Body of pancreas (tissue), 4 donors: ENCODE measurements at regions not wholly inside any gene's neighbourhood (a gene's known extent, or its start where the extent isn't known, plus 50 kb on each side); places are given as distances from the start of the nearest gene placed in this dataset.

Experiments
- ATAC-seq: fragments of 150-250 bp; one replicate; pipeline ENCODE4 v1.9.1; 2016
- DNase-seq, 4 donors: peaks; one replicate each; pipeline ENCODE4 v3.0.0-alpha.2; 2019
- H3K27ac ChIP-seq, 4 donors: fragments of 200-600 bp; sonication (generic); 1 replicate in 3 of 4; 2 replicates in 1 of 4; pipeline versions ENCODE4 v1.5.1 to v1.6.1; 2016 to 2019; ENCODE audit warnings: mild to moderate bottlenecking in 1 of 4, mixed read lengths in 1 of 4, moderate library complexity in 1 of 4
- H3K27me3 ChIP-seq, 2 donors: fragments of 200-600 bp; sonication (generic); one replicate each; pipeline ENCODE4 v1.6.0; 2016; ENCODE audit warnings: mild to moderate bottlenecking in 1 of 2
- H3K36me3 ChIP-seq, 2 donors: fragments of 200-600 bp; sonication (generic); replicated peaks in 1 of 2; 2 replicates each; pipeline ENCODE4 v1.5.1; 2016; ENCODE audit warnings: low read depth in 2 of 2; ENCODE audit not compliant: insufficient read depth in 1 of 2
- H3K4me1 ChIP-seq: fragments of 200-600 bp; sonication (generic); one replicate; pipeline ENCODE4 v1.6.0; 2016
- H3K4me3 ChIP-seq, 2 donors: fragments of 200-600 bp; sonication (generic); 1 replicate in 1 of 2; 2 replicates in 1 of 2; pipeline ENCODE4 v1.5.1; 2016 to 2019
- H3K9me3 ChIP-seq, 3 donors: fragments of 200-600 bp; sonication (generic); 1 replicate in 2 of 3; 2 replicates in 1 of 3; pipeline ENCODE4 v1.5.1; 2016
- POLR2A ChIP-seq, 3 donors: fragments of 450-650 bp; IDR thresholded peaks; one replicate each; pipeline ENCODE4 v1.6.1; 2016; ENCODE audit warnings: antibody characterized with exemption in 3 of 3, mild to moderate bottlenecking in 2 of 3
- WGBS, 2 donors: methylation state at CpG; one replicate each; pipeline ENCODE4 v1.1.5; 2017; 5-methylcytosine and 5-hydroxymethylcytosine counted together
- intact Hi-C: fragments of 100-400 bp; cut with DNase I; formaldehyde crosslinking; loops from one replicate; pipeline ENCODE4 v1.15.1; 2023
- TF ChIP-seq, protein P1 (sequence below), 7 experiments: fragments of 450-650 bp in 4 of 7; fragments of 200-600 bp in 3 of 7; sonication (generic) in 3 of 7; IDR thresholded peaks; one replicate each; pipeline ENCODE4 v1.5.1; 2016 to 2019; ENCODE audit warnings: antibody characterized with exemption in 7 of 7

DNA sequence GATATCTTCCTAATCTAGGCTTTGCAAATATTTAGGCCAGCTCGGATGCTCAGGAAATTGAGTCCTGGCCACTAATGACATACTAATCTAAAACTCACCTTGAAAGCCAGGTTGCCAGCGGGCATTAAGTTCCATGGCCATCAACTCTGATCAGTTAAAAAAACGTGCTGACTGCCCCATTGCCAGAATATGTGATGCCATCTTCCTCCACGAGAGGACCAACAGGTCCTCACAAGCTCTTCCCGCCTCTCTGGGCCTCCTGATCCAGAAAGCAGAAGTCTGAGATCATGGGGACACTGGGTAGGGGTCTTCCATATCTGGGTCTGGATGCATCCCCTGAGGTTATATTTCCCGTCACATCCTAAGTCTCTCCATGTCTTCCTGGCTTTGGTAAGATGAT lies 311.3 kb downstream of the TCERG1L start:
- no peaks in the 10 kb centered on the region for H3K36me3 ChIP-seq
- H3K9me3 ChIP-seq, result no peaks in the 10 kb centered on the region
- no peak for ATAC-seq
- 62 to 68% methylated on average over 4 to 6 of the region's 6 CpGs for WGBS, 2 donors
- H3K4me1 ChIP-seq, result no peaks in the 10 kb centered on the region
- TF ChIP-seq, protein P1, sequence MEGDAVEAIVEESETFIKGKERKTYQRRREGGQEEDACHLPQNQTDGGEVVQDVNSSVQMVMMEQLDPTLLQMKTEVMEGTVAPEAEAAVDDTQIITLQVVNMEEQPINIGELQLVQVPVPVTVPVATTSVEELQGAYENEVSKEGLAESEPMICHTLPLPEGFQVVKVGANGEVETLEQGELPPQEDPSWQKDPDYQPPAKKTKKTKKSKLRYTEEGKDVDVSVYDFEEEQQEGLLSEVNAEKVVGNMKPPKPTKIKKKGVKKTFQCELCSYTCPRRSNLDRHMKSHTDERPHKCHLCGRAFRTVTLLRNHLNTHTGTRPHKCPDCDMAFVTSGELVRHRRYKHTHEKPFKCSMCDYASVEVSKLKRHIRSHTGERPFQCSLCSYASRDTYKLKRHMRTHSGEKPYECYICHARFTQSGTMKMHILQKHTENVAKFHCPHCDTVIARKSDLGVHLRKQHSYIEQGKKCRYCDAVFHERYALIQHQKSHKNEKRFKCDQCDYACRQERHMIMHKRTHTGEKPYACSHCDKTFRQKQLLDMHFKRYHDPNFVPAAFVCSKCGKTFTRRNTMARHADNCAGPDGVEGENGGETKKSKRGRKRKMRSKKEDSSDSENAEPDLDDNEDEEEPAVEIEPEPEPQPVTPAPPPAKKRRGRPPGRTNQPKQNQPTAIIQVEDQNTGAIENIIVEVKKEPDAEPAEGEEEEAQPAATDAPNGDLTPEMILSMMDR (IDR thresholded peaks at IDR 0.05), result no peak
- TF ChIP-seq POLR2A (IDR thresholded peaks at IDR 0.05), result no peak
- H3K27me3 ChIP-seq, result no peaks in the 10 kb centered on the region
- no peak for DNase-seq
- no peak overlapping the region for H3K4me3 ChIP-seq
- intact Hi-C loops, result no loop called here
- H3K27ac ChIP-seq, result no peak overlapping the region

DNA sequence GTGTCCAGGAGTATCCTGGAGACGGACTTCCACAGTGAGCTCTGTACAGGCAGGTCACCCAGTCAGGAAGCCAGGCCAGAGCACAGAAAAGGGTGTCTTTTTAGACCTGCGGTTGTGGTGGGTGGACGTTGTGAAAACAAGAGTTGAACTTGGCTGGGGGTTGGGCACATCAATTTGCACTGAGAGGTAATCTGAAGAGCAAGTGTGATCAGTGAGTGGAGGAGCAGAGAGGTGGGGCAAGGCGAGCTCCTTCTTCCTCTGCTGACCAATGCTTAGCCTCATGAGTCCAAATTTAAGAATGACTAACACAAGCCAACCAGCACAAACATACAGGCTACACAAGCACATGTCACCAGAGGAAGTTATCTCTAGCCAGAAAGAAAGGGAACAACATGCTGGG lies 310.8 kb downstream of the TCERG1L start:
- Histone ChIP-seq H3K4me3 (no peak overlapping the region), H3K9me3 (no peaks in the 10 kb centered on the region), H3K27me3 (no peaks in the 10 kb centered on the region), H3K27ac (no peak overlapping the region), H3K4me1 (no peaks in the 10 kb centered on the region), H3K36me3 (no peaks in the 10 kb centered on the region)
- 53 to 57% methylated on average over 4 of the region's 4 CpGs for WGBS, 2 donors
- no peak for ATAC-seq
- intact Hi-C loops, result no loop called here
- TF ChIP-seq POLR2A (IDR thresholded peaks at IDR 0.05), result no peak
- TF ChIP-seq, protein P1 (IDR thresholded peaks at IDR 0.05), result no peak
- peak in 1 of 4 donors; percentile 2 for DNase-seq

DNA sequence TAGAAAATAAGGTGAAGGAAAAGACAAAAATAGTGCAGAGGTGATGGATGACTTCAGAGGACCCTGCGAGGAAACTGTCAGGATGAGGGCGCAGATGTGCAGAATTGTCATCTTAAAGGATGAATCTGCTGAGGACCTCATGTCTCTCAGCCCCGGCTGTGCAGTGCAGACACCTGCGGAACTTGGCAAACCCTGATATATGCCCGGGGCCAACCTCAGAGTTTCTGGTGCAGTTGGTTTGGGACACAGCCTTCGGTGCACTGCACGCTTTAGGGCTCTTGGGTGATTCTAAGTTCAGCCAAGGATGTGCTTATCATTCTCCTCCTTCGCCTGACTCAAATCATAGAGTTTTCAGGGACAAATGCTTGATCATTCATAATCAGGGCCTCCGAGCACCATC lies 310.1 kb downstream of the TCERG1L start:
- Histone ChIP-seq H3K9me3 (no peaks in the 10 kb centered on the region), H3K4me1 (no peaks in the 10 kb centered on the region), H3K27me3 (no peaks in the 10 kb centered on the region), H3K36me3 (no peaks in the 10 kb centered on the region), H3K4me3 (no peak overlapping the region), H3K27ac (no peak overlapping the region)
- intact Hi-C loops, result no loop called here
- DNase-seq (peak in 1 of 4 donors; percentile 2), ATAC-seq (no peak)
- WGBS, 2 donors, result 77 to 85% methylated on average over 9 of the region's 9 CpGs
- no peak for TF ChIP-seq POLR2A (IDR thresholded peaks at IDR 0.05)
- TF ChIP-seq, protein P1 (IDR thresholded peaks at IDR 0.05), result no peak

DNA sequence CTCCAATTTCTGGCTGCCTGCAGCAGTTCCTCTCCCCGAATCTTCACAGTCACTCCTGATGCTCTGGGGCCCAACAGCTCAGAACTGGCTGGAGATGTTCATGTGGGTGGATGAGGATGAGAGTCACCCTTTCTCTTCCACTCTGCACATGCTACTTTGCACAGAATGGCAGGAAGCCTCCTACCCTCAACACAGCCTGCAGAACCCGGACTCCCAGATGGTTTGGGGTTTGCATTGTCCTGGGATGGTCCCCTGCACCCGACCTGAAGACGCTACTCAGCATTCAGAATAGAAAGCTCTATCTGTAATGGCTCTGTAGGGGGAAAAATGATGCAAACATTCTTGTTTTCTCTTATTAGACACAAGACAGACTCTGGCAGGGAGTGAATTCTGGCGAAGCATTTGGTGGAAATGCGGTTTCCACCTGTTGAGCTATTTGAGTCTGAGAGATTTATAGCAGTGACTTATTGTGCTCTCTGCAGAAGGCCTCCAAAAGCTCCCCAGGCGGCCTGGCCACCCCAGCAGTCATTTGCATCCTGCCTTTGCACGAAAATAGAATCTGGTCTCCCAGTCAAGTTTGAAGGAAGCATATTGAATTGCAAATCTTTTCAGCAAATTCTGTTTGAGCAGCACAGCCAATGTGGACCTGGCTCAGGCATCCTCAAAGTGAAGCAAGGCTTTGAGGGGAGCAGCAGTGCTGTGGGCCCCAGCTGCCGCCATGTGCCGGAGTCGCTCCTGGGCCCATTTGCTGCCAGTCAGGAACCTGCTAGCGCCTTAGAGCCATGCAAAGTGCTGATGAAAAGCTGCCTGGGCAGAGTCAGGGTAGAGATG lies 309.3 kb downstream of the TCERG1L start:
- Histone ChIP-seq H3K4me3 (no peak overlapping the region), H3K36me3 (no peaks in the 10 kb centered on the region), H3K27me3 (no peaks in the 10 kb centered on the region), H3K4me1 (no peaks in the 10 kb centered on the region), H3K9me3 (no peaks in the 10 kb centered on the region), H3K27ac (no peak overlapping the region)
- 61 to 78% methylated on average over 10 to 12 of the region's 12 CpGs for WGBS, 2 donors
- TF ChIP-seq, protein P1 (IDR thresholded peaks at IDR 0.05), result no peak
- no peak for TF ChIP-seq POLR2A (IDR thresholded peaks at IDR 0.05)
- ATAC-seq, result no peak
- intact Hi-C loops, result no loop called here
- DNase-seq, result peak in 1 of 4 donors; percentile 1

DNA sequence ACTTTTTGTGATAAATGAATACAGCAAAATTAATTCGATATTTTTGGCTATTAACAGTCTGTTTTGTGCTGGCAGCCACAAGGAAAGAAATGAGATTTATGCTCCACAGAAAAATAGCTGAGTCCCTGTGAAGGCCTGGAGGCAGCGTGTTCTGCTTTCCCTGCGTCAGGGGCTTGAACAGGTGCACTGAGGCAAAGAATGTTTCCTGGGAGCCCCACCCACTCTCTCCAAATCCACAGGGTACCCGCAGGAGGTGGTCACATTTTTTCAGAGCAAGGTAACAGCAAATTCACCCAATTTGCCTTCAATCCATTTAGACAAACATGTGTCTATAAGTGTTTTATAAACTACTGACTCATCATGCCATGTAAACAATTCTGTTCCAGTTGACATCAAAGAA lies 308.1 kb downstream of the TCERG1L start:
- Histone ChIP-seq H3K4me3 (no peak overlapping the region), H3K4me1 (no peaks in the 10 kb centered on the region), H3K36me3 (no peaks in the 10 kb centered on the region), H3K9me3 (no peaks in the 10 kb centered on the region), H3K27ac (no peak overlapping the region), H3K27me3 (no peaks in the 10 kb centered on the region)
- intact Hi-C loops, result no loop called here
- TF ChIP-seq POLR2A (IDR thresholded peaks at IDR 0.05), result no peak
- TF ChIP-seq, protein P1 (IDR thresholded peaks at IDR 0.05), result no peak
- no peak for ATAC-seq
- WGBS, 2 donors, result 66 to 69% methylated on average over 4 of the region's 4 CpGs
- no peak for DNase-seq
